Stomach (tissue), 4 donors: ENCODE measurements at regions not wholly inside any gene's neighbourhood (a gene's known extent, or its start where the extent isn't known, plus 50 kb on each side); places are given as distances from the start of the nearest gene placed in this dataset.

Source experiments
- CTCF ChIP-seq, 7 experiments: fragments of 450-650 bp in 4 of 7; fragments of 200-600 bp in 3 of 7; sonication (generic) in 3 of 7; IDR thresholded peaks; one replicate each; pipeline ENCODE4 v1.5.1; 2016 to 2019; ENCODE audit warnings: antibody characterized with exemption in 7 of 7, control low read depth in 2 of 7, mild to moderate bottlenecking in 1 of 7
- POLR2A ChIP-seq, 4 donors: fragments of 450-650 bp; IDR thresholded peaks; one replicate each; pipeline ENCODE4 v1.6.1; 2016; ENCODE audit warnings: antibody characterized with exemption in 4 of 4, control low read depth in 2 of 4, mild to moderate bottlenecking in 1 of 4, moderate library complexity in 1 of 4

- TF ChIP-seq CTCF (IDR thresholded peaks at IDR 0.05): no peak
- no peak for TF ChIP-seq POLR2A (IDR thresholded peaks at IDR 0.05)
Observed at GRCh38 chr1:70820995-70821394, 226.6 kb downstream of the PTGER3 start.
